ENCODE measurements at regions not wholly inside any gene's neighbourhood (a gene's known extent, or its start where the extent isn't known, plus 50 kb on each side); places are given as distances from the start of the nearest gene placed in this dataset.

DNA sequence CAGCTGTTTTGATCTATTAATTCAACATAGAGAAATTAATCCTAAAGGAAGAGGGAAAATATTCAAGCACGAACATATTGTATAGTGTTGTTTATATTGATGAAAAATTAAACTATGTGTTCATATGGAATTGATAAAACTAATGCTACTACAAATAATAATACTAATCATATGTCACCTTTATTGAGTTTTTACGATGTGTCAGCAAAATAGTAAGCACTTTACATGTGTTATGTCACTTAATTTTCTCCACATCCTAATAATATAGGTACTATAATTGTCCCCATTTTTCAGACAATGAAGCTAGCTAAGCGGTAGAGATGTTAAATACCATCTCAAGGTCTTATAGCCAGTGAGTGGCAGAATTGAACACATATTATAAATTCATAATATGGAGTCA is 2008.5 kb upstream of the WWC1 start:
- no peak for FAIRE-seq

GRCh38 chr5:166285361-166285760 is 2006.1 kb upstream of the WWC1 start:
- intact Hi-C loops (cut with micrococcal nuclease; ENCODE audit: unreplicated experiment) = no loop called here
- H3K27ac ChIP-seq (ENCODE audit: control insufficient read depth, insufficient read depth) = no peak overlapping the region
- no peaks in the 10 kb centered on the region for H4K20me1 ChIP-seq (ENCODE audit: control insufficient read depth, insufficient read depth)
- WGBS (ENCODE audit: insufficient coverage, insufficient replicate concordance, low lambda C conversion rate, missing lambda C conversion rate) = 6% methylated on average over 2 of the region's 2 CpGs
- H3K9me3 ChIP-seq (replicated peaks; ENCODE audit: control insufficient read depth, insufficient read depth, low read length) = no peaks in the 10 kb centered on the region; the same call in 2 of the 3 replicates
- in situ Hi-C loops (cut with MboI) = no loop called here
- DNase-seq (ENCODE audit: low read depth, low spot score) = no peak
- H3K4me1 ChIP-seq (ENCODE audit: control insufficient read depth, insufficient read depth, low read length) = no peaks in the 10 kb centered on the region
- H3K27me3 ChIP-seq (replicated peaks in 1 of 2; ENCODE audit: control insufficient read depth in 2 of 2, insufficient read depth in 2 of 2, low read length in 1 of 2) = no peaks in the 10 kb centered on the region
- ChIA-PET CTCF (no interaction called here), SMC1A (ENCODE audit: uncharacterized antibody, unreplicated experiment) (no interaction called here), RAD21 (ENCODE audit: unreplicated experiment) (no interaction called here), POLR2A (no interaction called here)
- no peaks in the 10 kb centered on the region for H3K79me2 ChIP-seq (ENCODE audit: control insufficient read depth, insufficient read depth, low read length)
- BruUV-seq (replicated peaks) = no TSS peak
- H3K9ac ChIP-seq (ENCODE audit: control insufficient read depth, insufficient read depth, low read length) = no peak overlapping the region
- ATAC-seq = no peak
- H3K36me3 ChIP-seq (ENCODE audit: control insufficient read depth in 2 of 2, insufficient read depth in 2 of 2, low read length in 1 of 2) = no peaks in the 10 kb centered on the region
- no peak for FAIRE-seq
- TF ChIP-seq POU2F2 (IDR thresholded peaks at IDR 0.05; ENCODE audit: borderline replicate concordance, low read depth, low read length) (no peak), RAD21 (IDR thresholded peaks at IDR 0.05; ENCODE audit: insufficient read depth, low read depth, low read length) (no peak), ZNF24 (IDR thresholded peaks at IDR 0.05) (no peak)
- no peak overlapping the region for H3K4me3 ChIP-seq
- no peak overlapping the region for H2AFZ ChIP-seq (ENCODE audit: control insufficient read depth, low read depth, low read length)
- no peak overlapping the region for H3K4me2 ChIP-seq (ENCODE audit: control insufficient read depth, insufficient read depth)

More for the DNA sequence above, 2008.5 kb upstream of the WWC1 start:
- H3K4me2 ChIP-seq (ENCODE audit: control insufficient read depth, insufficient read depth) = no peak overlapping the region
- H3K9me3 ChIP-seq (replicated peaks; ENCODE audit: control insufficient read depth, insufficient read depth, low read length) = no peaks in the 10 kb centered on the region; the same call in 2 of the 3 replicates
- RAD21 ChIA-PET (ENCODE audit: unreplicated experiment) = no interaction called here
- TF ChIP-seq NBN (IDR thresholded peaks at IDR 0.05) = no peak
- TF ChIP-seq MXI1 (IDR thresholded peaks at IDR 0.05; ENCODE audit: low read depth, low read length) = no peak
- no peak for TF ChIP-seq POLR2AphosphoS2 (IDR thresholded peaks at IDR 0.05; ENCODE audit: low read depth, low read length)
- no peak for TF ChIP-seq MYB (IDR thresholded peaks at IDR 0.05; ENCODE audit: borderline replicate concordance, low read depth, low read length)
- POLR2A ChIA-PET = no interaction called here
- no TSS peak for BruUV-seq (replicated peaks)
- H3K4me1 ChIP-seq (ENCODE audit: control insufficient read depth, insufficient read depth, low read length) = no peaks in the 10 kb centered on the region
- in situ Hi-C loops (cut with MboI) = no loop called here
- no peaks in the 10 kb centered on the region for H3K27me3 ChIP-seq (replicated peaks in 1 of 2; ENCODE audit: control insufficient read depth in 2 of 2, insufficient read depth in 2 of 2, low read length in 1 of 2)
- no peaks in the 10 kb centered on the region for H3K36me3 ChIP-seq (ENCODE audit: control insufficient read depth in 2 of 2, insufficient read depth in 2 of 2, low read length in 1 of 2)
- WGBS (ENCODE audit: insufficient coverage, insufficient replicate concordance, low lambda C conversion rate, missing lambda C conversion rate) = 41% methylated on average over 3 of the region's 3 CpGs
- intact Hi-C loops (cut with micrococcal nuclease; ENCODE audit: unreplicated experiment) = no loop called here
- H3K27ac ChIP-seq (ENCODE audit: control insufficient read depth, insufficient read depth) = no peak overlapping the region
- no peak for ATAC-seq
- SMC1A ChIA-PET (ENCODE audit: uncharacterized antibody, unreplicated experiment) = interaction anchor here (1.1 kb wide), 1 partner anchor 9 kb away, joined by 3 read pairs; no protein-coding TSS in a partner anchor
- no peaks in the 10 kb centered on the region for H4K20me1 ChIP-seq (ENCODE audit: control insufficient read depth, insufficient read depth)
- DNase-seq (ENCODE audit: low read depth, low spot score) = no peak
- H3K79me2 ChIP-seq (ENCODE audit: control insufficient read depth, insufficient read depth, low read length) = no peaks in the 10 kb centered on the region
- no peak overlapping the region for H2AFZ ChIP-seq (ENCODE audit: control insufficient read depth, low read depth, low read length)
- no peak overlapping the region for H3K9ac ChIP-seq (ENCODE audit: control insufficient read depth, insufficient read depth, low read length)
- no peak overlapping the region for H3K4me3 ChIP-seq
- CTCF ChIA-PET = no interaction called here

Data from GM12878 (cell line).